Upper lobe of right lung (tissue), 1 donor: ENCODE measurements at regions not wholly inside any gene's neighbourhood (a gene's known extent, or its start where the extent isn't known, plus 50 kb on each side); places are given as distances from the start of the nearest gene placed in this dataset.
"Not testable (repeated sequence)": the region's sequence is repeated elsewhere in the genome, so short reads cannot be mapped to it uniquely, and the experiment has no call there.

Experiments used
- ATAC-seq: fragments of 200-7000 bp; cut with Tn5 transposase; one replicate; pipeline ENCODE4 v1.9.1; 2020; ENCODE audit warnings: mild to moderate bottlenecking, moderate library complexity
- DNase-seq: peaks from one replicate; pipeline ENCODE4 v3.0.0-alpha.2; 2020
- H3K27ac ChIP-seq: fragments of 200-600 bp; one replicate; pipeline ENCODE4 v1.8.0; 2022
- H3K27me3 ChIP-seq: fragments of 200-600 bp; one replicate; pipeline ENCODE4 v1.8.0; 2022; ENCODE audit warnings: mild to moderate bottlenecking
- H3K36me3 ChIP-seq: fragments of 200-600 bp; one replicate; pipeline ENCODE4 v1.8.0; 2022
- H3K4me1 ChIP-seq: fragments of 200-600 bp; one replicate; pipeline ENCODE4 v1.8.0; 2022
- H3K4me3 ChIP-seq: fragments of 200-600 bp; one replicate; pipeline ENCODE4 v1.8.0; 2022; ENCODE audit warnings: mild to moderate bottlenecking
- H3K9me3 ChIP-seq: fragments of 200-600 bp; one replicate; pipeline ENCODE4 v1.8.0; 2022
- CTCF ChIP-seq: fragments of 200-600 bp; IDR thresholded peaks from one replicate; pipeline ENCODE4 v1.8.0; 2022; ENCODE audit warnings: antibody characterized with exemption
- intact Hi-C: fragments of 100-400 bp; cut with DNase I; formaldehyde crosslinking; loops from one replicate; pipeline ENCODE4 v1.11.0; 2022
- donor health status: DM: no; HTN: yes; CAD: no; lungs with severe emphysema.

DNA sequence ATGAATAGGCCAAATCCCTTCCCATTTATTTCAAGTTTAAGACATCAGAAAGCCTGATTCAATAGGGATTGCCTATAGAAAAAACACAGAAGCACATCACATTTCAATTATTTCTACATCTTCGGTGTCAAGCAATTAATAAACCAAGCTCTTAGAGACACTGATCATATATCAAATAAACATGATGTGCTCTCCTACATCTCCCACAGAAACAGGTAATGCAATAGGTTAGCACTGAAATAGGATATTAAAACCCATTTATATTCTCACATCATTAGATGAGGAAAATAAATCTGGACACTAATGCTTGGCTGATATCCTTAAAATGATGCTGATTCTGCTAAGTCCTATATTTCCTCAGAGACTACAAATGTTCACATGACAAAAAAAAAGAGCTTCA, 364.7 kb downstream of the MBD2 start:
- no peak for TF ChIP-seq CTCF
- intact Hi-C loops: no loop called here
- no peak overlapping the region for H3K27ac ChIP-seq
- no peak overlapping the region for H3K4me3 ChIP-seq
- ATAC-seq (no peak), DNase-seq (no peak)
- H3K36me3 ChIP-seq: no peaks in the 10 kb centered on the region
- H3K4me1 ChIP-seq: no peaks in the 10 kb centered on the region
- no peaks in the 10 kb centered on the region for H3K27me3 ChIP-seq
- H3K9me3 ChIP-seq: no peaks in the 10 kb centered on the region

GRCh38 chr18:53850902-53851301, 373.6 kb downstream of the MBD2 start:
- no peaks in the 10 kb centered on the region for H3K9me3 ChIP-seq
- H3K27me3 ChIP-seq: no peaks in the 10 kb centered on the region
- DNase-seq (no peak), ATAC-seq (no peak)
- H3K36me3 ChIP-seq: no peaks in the 10 kb centered on the region
- TF ChIP-seq CTCF: no peak
- no peak overlapping the region for H3K4me3 ChIP-seq
- H3K27ac ChIP-seq: no peak overlapping the region
- intact Hi-C loops: no loop called here
- H3K4me1 ChIP-seq: no peaks in the 10 kb centered on the region

- no peak for ATAC-seq
Observed at GRCh38 chr18:53843763-53844162, 380.7 kb downstream of the MBD2 start.

DNA sequence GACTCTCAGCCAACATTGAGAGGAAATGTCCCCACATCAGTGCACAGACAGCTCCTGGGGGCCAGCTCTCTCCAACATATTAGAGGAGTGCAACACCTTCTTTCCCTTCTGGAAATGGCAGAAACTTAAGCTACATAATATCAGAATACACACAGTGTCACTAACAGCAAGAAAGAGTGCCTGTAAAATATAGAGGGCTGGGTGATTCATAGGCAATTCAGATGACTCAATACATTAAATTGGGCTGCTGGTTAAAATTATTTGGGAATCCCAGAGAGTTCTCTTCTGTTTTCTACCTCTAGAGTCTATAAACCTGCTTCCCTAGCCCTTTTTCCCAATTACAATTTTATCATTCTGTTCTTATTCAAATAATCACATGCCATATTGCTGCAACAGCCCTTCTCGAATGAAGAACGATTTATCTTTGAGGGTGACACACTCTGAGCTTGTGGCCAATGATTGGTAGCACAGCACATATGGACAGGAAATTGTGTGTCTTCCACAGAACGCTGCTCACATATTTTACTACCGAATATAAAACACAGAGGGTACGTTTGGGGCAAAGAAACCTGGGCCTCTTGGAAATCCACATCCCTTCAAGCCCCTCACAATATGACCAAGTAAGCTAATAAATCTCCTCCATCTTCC, 381.2 kb downstream of the MBD2 start:
- intact Hi-C loops: no loop called here
- no peak for DNase-seq

More at GRCh38 chr18:53843763-53844162, 380.7 kb downstream of the MBD2 start:
- intact Hi-C loops: no loop called here
- Histone ChIP-seq H3K27me3 (no peaks in the 10 kb centered on the region), H3K4me1 (no peaks in the 10 kb centered on the region), H3K4me3 (no peak overlapping the region), H3K9me3 (no peaks in the 10 kb centered on the region), H3K27ac (no peak overlapping the region), H3K36me3 (no peaks in the 10 kb centered on the region)
- TF ChIP-seq CTCF: no peak
- DNase-seq: no peak

DNA sequence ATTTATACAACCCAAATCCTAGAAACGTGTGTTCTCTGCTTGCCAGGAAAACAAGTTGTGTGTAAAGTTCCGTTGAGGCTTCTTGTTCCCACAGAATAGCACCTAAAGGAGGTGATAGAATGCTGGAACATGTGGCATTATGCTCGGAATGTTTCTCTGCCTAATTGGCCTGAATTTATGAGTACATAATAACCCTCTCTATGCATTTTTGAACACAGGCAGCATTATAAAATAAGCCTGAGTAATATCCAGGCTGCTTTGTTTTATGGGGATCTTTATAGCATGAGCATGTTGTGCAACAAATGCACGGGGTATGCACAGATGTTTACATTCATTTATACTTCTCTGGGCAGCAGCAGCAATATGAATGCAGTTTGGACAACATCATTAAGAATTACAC, 385.7 kb downstream of the MBD2 start:
- Histone ChIP-seq H3K27ac (no peak overlapping the region), H3K4me1 (no peaks in the 10 kb centered on the region), H3K36me3 (no peaks in the 10 kb centered on the region), H3K27me3 (no peaks in the 10 kb centered on the region), H3K4me3 (no peak overlapping the region), H3K9me3 (no peaks in the 10 kb centered on the region)
- DNase-seq (no peak), ATAC-seq (no peak)
- TF ChIP-seq CTCF: no peak
- intact Hi-C loops: no loop called here

More for the DNA sequence above, 381.2 kb downstream of the MBD2 start:
- TF ChIP-seq CTCF: no peak
- Histone ChIP-seq H3K4me3 (no peak overlapping the region), H3K4me1 (no peaks in the 10 kb centered on the region), H3K36me3 (no peaks in the 10 kb centered on the region), H3K27ac (no peak overlapping the region), H3K27me3 (no peaks in the 10 kb centered on the region), H3K9me3 (no peaks in the 10 kb centered on the region)
- ATAC-seq: no peak

- intact Hi-C loops, ATAC-seq, DNase-seq: not testable (repeated sequence)
Observed at GRCh38 chr18:53821141-53821540, 403.3 kb downstream of the MBD2 start.

More at GRCh38 chr18:53821141-53821540, 403.3 kb downstream of the MBD2 start:
- not testable (repeated sequence) for H3K27ac ChIP-seq, H3K27me3 ChIP-seq, H3K36me3 ChIP-seq, H3K4me3 ChIP-seq, H3K9me3 ChIP-seq, H3K4me1 ChIP-seq
